GM19455 (cell line): ENCODE measurements at regions not wholly inside any gene's neighbourhood (a gene's known extent, or its start where the extent isn't known, plus 50 kb on each side); places are given as distances from the start of the nearest gene placed in this dataset.

Source experiments
- ATAC-seq: cut with Tn5 transposase; IDR thresholded peaks from one replicate; pipeline ENCODE4 v1.9.1; 2021; ENCODE audit not compliant: unreplicated experiment

GRCh38 chr7:17227766-17228490 lies 70.5 kb upstream of the AHR start:
- ATAC-seq, result no peak

DNA sequence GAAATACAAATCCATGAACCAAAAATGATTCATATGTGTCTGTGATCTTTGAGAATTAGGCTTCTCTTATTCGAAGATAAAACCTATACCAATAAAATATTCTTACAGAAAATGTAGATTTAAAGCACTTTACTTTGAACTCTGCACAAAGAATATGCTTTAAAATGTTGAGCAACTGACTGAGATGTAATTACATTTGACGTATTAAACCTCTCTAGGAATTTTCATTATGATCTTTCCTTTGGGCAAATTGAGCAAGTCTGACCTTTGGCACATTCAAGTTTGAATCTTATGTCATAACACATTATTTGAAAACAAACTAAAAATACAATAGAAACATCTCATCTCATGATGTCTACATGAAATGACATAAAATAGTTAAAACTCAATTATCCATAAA lies 69.2 kb upstream of the AHR start:
- ATAC-seq, result no peak

- no peak for ATAC-seq
Observed at GRCh38 chr7:17230099-17230807, 68.2 kb upstream of the AHR start.

- no peak for ATAC-seq
Observed at GRCh38 chr7:17233603-17234002, 64.8 kb upstream of the AHR start.

- ATAC-seq, result peak; percentile 49
Observed at GRCh38 chr7:17234030-17234397, 64.4 kb upstream of the AHR start.

GRCh38 chr7:17234398-17235031 lies 63.9 kb upstream of the AHR start:
- ATAC-seq, result peak; percentile 96

DNA sequence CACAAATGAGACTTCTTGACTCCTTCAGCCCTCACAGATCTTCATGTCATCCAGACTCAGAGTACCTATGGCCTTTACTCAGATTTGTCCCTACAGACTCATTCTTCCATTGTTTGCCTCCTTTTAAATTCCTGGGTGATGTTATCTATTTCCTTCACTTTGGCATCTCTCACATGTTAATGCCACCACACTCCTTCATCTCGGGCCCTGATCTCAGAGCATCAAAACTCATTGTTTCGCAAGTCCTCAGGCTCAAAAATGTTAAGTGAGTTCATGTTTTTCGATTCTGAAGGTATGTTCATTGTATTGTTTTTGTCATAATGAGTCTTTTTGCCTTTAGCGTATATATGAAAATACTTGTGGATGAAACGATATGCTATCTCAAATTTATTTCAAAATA lies 62.3 kb upstream of the AHR start:
- ATAC-seq, result no peak

GRCh38 chr7:17236603-17237002 lies 61.8 kb upstream of the AHR start:
- no peak for ATAC-seq

- ATAC-seq, result no peak
Observed at GRCh38 chr7:17239046-17239445, 59.4 kb upstream of the AHR start.

DNA sequence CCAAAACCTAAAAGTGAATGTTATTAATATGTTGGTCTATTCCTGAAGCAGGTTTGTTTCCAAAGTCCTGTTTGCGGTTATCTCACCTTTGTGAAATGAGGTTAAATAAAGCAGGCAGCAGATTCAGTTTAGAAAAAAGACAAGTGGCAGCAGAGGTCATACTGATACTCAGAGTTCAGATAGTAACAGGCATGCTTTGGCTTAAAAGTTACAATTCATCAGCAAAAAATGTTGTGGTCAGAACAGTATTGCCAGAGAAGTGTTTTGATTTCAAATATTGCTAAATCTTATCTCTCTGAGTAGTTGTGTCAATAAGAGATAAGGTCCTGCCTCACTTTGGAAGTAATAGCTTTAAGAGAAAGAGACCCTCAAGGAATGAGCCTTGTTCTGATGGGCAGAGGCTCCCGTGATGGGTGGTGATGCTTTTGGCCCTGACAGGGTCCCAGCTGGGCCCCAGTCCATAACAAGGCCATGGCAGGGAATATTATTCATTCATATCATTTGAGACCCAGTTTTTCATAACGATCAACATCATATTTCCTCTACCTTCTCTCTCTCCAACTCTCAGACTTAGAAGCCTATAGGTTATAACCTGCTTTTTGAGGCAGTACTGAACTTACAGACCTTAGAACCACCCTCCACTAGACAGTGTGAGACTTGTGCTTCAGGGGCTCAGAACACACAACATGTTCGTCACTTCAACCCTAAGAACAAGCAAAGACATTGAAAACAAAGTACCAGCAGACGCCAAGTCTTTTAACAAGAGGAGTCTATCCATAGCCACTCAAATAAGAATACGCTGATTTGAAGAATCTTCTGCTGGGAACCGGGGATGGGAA lies 58.5 kb upstream of the AHR start:
- ATAC-seq, result no peak

DNA sequence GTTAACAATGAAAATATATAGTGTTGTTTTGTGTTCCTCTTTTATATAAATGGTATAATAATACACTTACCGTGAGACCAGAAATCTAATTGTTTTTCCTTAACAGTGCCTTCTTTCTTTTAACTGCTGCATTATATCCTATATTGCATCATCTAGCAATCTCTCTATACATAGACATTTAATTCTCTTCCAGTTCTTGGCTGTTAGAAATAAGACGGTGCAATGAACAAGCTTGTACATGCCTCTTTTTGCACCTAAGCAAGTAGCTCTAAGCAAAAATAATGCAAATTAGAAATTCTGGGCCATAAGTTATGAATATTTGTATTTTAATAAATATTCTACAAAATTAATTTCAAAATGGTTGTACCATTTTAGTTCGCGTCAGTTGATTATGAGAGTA lies 55.9 kb upstream of the AHR start:
- no peak for ATAC-seq

- ATAC-seq, result no peak
Observed at GRCh38 chr7:17244786-17245185, 53.7 kb upstream of the AHR start.

DNA sequence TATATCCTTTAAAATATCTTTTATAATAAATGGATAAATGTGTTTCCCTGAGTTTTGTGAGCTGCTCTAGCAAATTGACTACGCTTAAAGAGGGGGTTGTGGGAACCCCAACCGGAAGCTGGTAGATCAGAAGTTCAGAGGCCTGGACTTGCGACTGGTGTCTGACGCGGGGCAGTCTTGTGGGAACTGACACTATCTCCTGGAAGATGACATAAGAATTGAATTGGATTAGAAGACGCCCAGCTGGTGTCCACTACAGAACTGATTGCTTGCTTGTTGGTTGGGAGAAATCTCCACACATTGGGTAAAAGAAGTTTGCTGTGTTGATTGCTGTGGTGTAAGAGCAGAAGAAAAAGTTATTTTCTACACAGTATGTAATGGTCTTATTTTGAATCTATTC lies 51.1 kb upstream of the AHR start:
- ATAC-seq, result no peak

- ATAC-seq, result no peak
Observed at GRCh38 chr7:17248527-17248926, 49.9 kb upstream of the AHR start.
